Tibial nerve (tissue), 4 donors: ENCODE measurements at regions not wholly inside any gene's neighbourhood (a gene's known extent, or its start where the extent isn't known, plus 50 kb on each side); places are given as distances from the start of the nearest gene placed in this dataset.

Experiments
- DNase-seq, 2 donors: peaks; one replicate each; pipeline ENCODE4 v3.0.0-alpha.2; 2019; ENCODE audit warnings: low spot score in 2 of 2
- H3K27ac ChIP-seq, 4 donors: fragments of 200-600 bp; sonication (generic) in 3 of 4; one replicate each; pipeline ENCODE4 v1.5.1; 2017 to 2019; ENCODE audit warnings: mild to moderate bottlenecking in 1 of 4
- H3K27me3 ChIP-seq, 2 donors: fragments of 200-600 bp; sonication (generic) in 1 of 2; one replicate each; pipeline versions ENCODE4 v1.5.1 to v1.6.0; 2017 to 2019
- H3K36me3 ChIP-seq, 3 donors: fragments of 200-600 bp; sonication (generic); one replicate each; pipeline ENCODE4 v1.5.1; 2018 to 2019
- H3K4me1 ChIP-seq, 4 donors: fragments of 200-600 bp; sonication (generic) in 3 of 4; one replicate each; pipeline ENCODE4 v1.5.1; 2017 to 2019
- H3K4me3 ChIP-seq, 4 donors: fragments of 200-600 bp; sonication (generic) in 3 of 4; one replicate each; pipeline ENCODE4 v1.5.1; 2017 to 2019; ENCODE audit warnings: mild to moderate bottlenecking in 1 of 4, moderate library complexity in 1 of 4
- H3K9me3 ChIP-seq, 4 donors: fragments of 200-600 bp; sonication (generic) in 3 of 4; one replicate each; pipeline ENCODE4 v1.5.1; 2017 to 2019
- CTCF ChIP-seq, 5 experiments: fragments of 200-600 bp in 3 of 5; fragments of 450-650 bp in 2 of 5; sonication (generic) in 3 of 5; IDR thresholded peaks; one replicate each; pipeline ENCODE4 v1.5.1; 2016 to 2019; ENCODE audit warnings: antibody characterized with exemption in 5 of 5, mild to moderate bottlenecking in 3 of 5, moderate library complexity in 2 of 5
- EP300 ChIP-seq, 2 donors: sonication (generic); formaldehyde crosslinking; IDR thresholded peaks; one replicate each; pipeline ENCODE4 v1.6.1; 2017; ENCODE audit warnings: antibody characterized with exemption in 2 of 2, mild to moderate bottlenecking in 1 of 2
- POLR2A ChIP-seq, 2 donors: fragments of 450-650 bp; IDR thresholded peaks; one replicate each; pipeline ENCODE4 v1.6.1; 2017; ENCODE audit warnings: antibody characterized with exemption in 2 of 2, mild to moderate bottlenecking in 2 of 2, moderate library complexity in 2 of 2
- WGBS, 2 donors: methylation state at CpG; one replicate each; pipeline ENCODE4 v1.1.5; 2018; 5-methylcytosine and 5-hydroxymethylcytosine counted together

- no peak overlapping the region for H3K27ac ChIP-seq
- WGBS, 2 donors: 28 to 38% methylated on average over 1 of the region's 1 CpG
- H3K27me3 ChIP-seq: no peaks in the 10 kb centered on the region
- DNase-seq: no peak
- H3K9me3 ChIP-seq: no peaks in the 10 kb centered on the region
- no peak overlapping the region for H3K4me3 ChIP-seq
- H3K36me3 ChIP-seq: no peaks in the 10 kb centered on the region
- no peak for TF ChIP-seq CTCF (IDR thresholded peaks at IDR 0.05)
- TF ChIP-seq POLR2A (IDR thresholded peaks at IDR 0.05): no peak
- TF ChIP-seq EP300 (IDR thresholded peaks at IDR 0.05): no peak
- H3K4me1 ChIP-seq: no peaks in the 10 kb centered on the region
Observed at GRCh38 chr3:168828536-168828935, 732.8 kb upstream of the GOLIM4 start.

- no peak overlapping the region for H3K4me3 ChIP-seq
- no peak overlapping the region for H3K27ac ChIP-seq
- DNase-seq: no peak
- no peaks in the 10 kb centered on the region for H3K27me3 ChIP-seq
- 84 to 90% methylated on average over 4 of the region's 4 CpGs for WGBS, 2 donors
- H3K4me1 ChIP-seq: no peaks in the 10 kb centered on the region
- no peaks in the 10 kb centered on the region for H3K9me3 ChIP-seq
- TF ChIP-seq CTCF (IDR thresholded peaks at IDR 0.05) (no peak), POLR2A (IDR thresholded peaks at IDR 0.05) (no peak), EP300 (IDR thresholded peaks at IDR 0.05) (no peak)
- no peaks in the 10 kb centered on the region for H3K36me3 ChIP-seq
Observed at GRCh38 chr3:168828014-168828413, 732.3 kb upstream of the GOLIM4 start.

GRCh38 chr3:168824107-168824506, 728.4 kb upstream of the GOLIM4 start:
- no peaks in the 10 kb centered on the region for H3K36me3 ChIP-seq

GRCh38 chr3:168823466-168823865, 727.7 kb upstream of the GOLIM4 start:
- Histone ChIP-seq H3K9me3 (no peaks in the 10 kb centered on the region), H3K27ac (no peak overlapping the region), H3K4me3 (no peak overlapping the region), H3K36me3 (no peaks in the 10 kb centered on the region), H3K4me1 (no peaks in the 10 kb centered on the region), H3K27me3 (no peaks in the 10 kb centered on the region)
- no peak for TF ChIP-seq CTCF (IDR thresholded peaks at IDR 0.05)
- no peak for TF ChIP-seq POLR2A (IDR thresholded peaks at IDR 0.05)
- no peak for TF ChIP-seq EP300 (IDR thresholded peaks at IDR 0.05)
- no peak for DNase-seq
- 89 to 91% methylated on average over 5 of the region's 5 CpGs for WGBS, 2 donors

More at GRCh38 chr3:168824107-168824506, 728.4 kb upstream of the GOLIM4 start:
- DNase-seq: no peak
- no peaks in the 10 kb centered on the region for H3K4me1 ChIP-seq
- H3K27ac ChIP-seq: no peak overlapping the region
- H3K4me3 ChIP-seq: no peak overlapping the region
- WGBS, 2 donors: 59 to 63% methylated on average over 2 of the region's 2 CpGs
- no peaks in the 10 kb centered on the region for H3K27me3 ChIP-seq
- H3K9me3 ChIP-seq: no peaks in the 10 kb centered on the region
- TF ChIP-seq POLR2A (IDR thresholded peaks at IDR 0.05) (no peak), EP300 (IDR thresholded peaks at IDR 0.05) (no peak), CTCF (IDR thresholded peaks at IDR 0.05) (no peak)

GRCh38 chr3:168820810-168821415, 725.2 kb upstream of the GOLIM4 start:
- Histone ChIP-seq H3K27ac (no peak overlapping the region), H3K4me3 (no peak overlapping the region), H3K27me3 (no peaks in the 10 kb centered on the region), H3K9me3 (no peaks in the 10 kb centered on the region), H3K4me1 (no peaks in the 10 kb centered on the region), H3K36me3 (no peaks in the 10 kb centered on the region)
- WGBS, 2 donors: 74 to 78% methylated on average over 8 of the region's 8 CpGs
- DNase-seq: no peak
- TF ChIP-seq CTCF (IDR thresholded peaks at IDR 0.05) (no peak), EP300 (IDR thresholded peaks at IDR 0.05) (no peak), POLR2A (IDR thresholded peaks at IDR 0.05) (no peak)
